Activated gamma-delta T cell treated with Interleukin-2 at 50 U/mL for 16 hours (primary cell): ENCODE measurements at regions not wholly inside any gene's neighbourhood (a gene's known extent, or its start where the extent isn't known, plus 50 kb on each side); places are given as distances from the start of the nearest gene placed in this dataset.
"Not testable (repeated sequence)": the region's sequence is repeated elsewhere in the genome, so short reads cannot be mapped to it uniquely, and the experiment has no call there.

Experiments
- DNase-seq: peaks from one replicate; pipeline ENCODE4 v3.0.0-alpha.2; 2020

GRCh38 chr4:189497516-189497915 is 443.2 kb upstream of the FRG1 start:
- DNase-seq, result no peak

- no peak for DNase-seq
These were observed 442.7 kb upstream of the FRG1 start for GRCh38 chr4:189497996-189498395.

GRCh38 chr4:189498457-189498856 is 442.2 kb upstream of the FRG1 start:
- no peak for DNase-seq

- no peak for DNase-seq
These were observed 441.0 kb upstream of the FRG1 start for GRCh38 chr4:189499696-189500095.

- no peak for DNase-seq
These were observed 439.7 kb upstream of the FRG1 start for GRCh38 chr4:189500970-189501369.

- DNase-seq, result no peak
These were observed 437.7 kb upstream of the FRG1 start for GRCh38 chr4:189502841-189503435.

GRCh38 chr4:189504220-189504619 is 436.5 kb upstream of the FRG1 start:
- no peak for DNase-seq

- no peak for DNase-seq
These were observed 435.3 kb upstream of the FRG1 start for GRCh38 chr4:189505380-189505779.

- no peak for DNase-seq
These were observed 434.6 kb upstream of the FRG1 start for GRCh38 chr4:189506080-189506479.

GRCh38 chr4:189507060-189507459 is 433.6 kb upstream of the FRG1 start:
- no peak for DNase-seq

GRCh38 chr4:189510601-189511000 is 430.1 kb upstream of the FRG1 start:
- no peak for DNase-seq

- no peak for DNase-seq
These were observed 429.1 kb upstream of the FRG1 start for GRCh38 chr4:189511581-189511980.

GRCh38 chr4:189513421-189513820 is 427.3 kb upstream of the FRG1 start:
- DNase-seq, result no peak

- DNase-seq, result no peak
These were observed 426.5 kb upstream of the FRG1 start for GRCh38 chr4:189514209-189514608.

GRCh38 chr4:189516902-189517301 is 423.8 kb upstream of the FRG1 start:
- no peak for DNase-seq

- no peak for DNase-seq
These were observed 421.5 kb upstream of the FRG1 start for GRCh38 chr4:189519186-189519585.

- no peak for DNase-seq
These were observed 415.4 kb upstream of the FRG1 start for GRCh38 chr4:189525304-189525703.

- no peak for DNase-seq
These were observed 409.8 kb upstream of the FRG1 start for GRCh38 chr4:189530848-189531247.

- DNase-seq, result no peak
These were observed 407.1 kb upstream of the FRG1 start for GRCh38 chr4:189533603-189534002.

GRCh38 chr4:189547559-189547958 is 393.1 kb upstream of the FRG1 start:
- no peak for DNase-seq

- DNase-seq, result no peak
These were observed 392.1 kb upstream of the FRG1 start for GRCh38 chr4:189548484-189549125.

GRCh38 chr4:189551931-189552670 is 388.6 kb upstream of the FRG1 start:
- DNase-seq, result not testable (repeated sequence)

GRCh38 chr4:189560605-189561004 is 380.1 kb upstream of the FRG1 start:
- not testable (repeated sequence) for DNase-seq

- not testable (repeated sequence) for DNase-seq
These were observed 376.9 kb upstream of the FRG1 start for GRCh38 chr4:189563751-189564150.
